Activated naive CD8-positive, alpha-beta T cell treated with anti-CD3 and anti-CD28 coated beads, Interleukin-2, amount 10 ng/mL, durations not matched to agents 7 days and 5 days (primary cell): ENCODE measurements at regions not wholly inside any gene's neighbourhood (a gene's known extent, or its start where the extent isn't known, plus 50 kb on each side); places are given as distances from the start of the nearest gene placed in this dataset.
"Not testable (repeated sequence)": the region's sequence is repeated elsewhere in the genome, so short reads cannot be mapped to it uniquely, and the experiment has no call there.

ENCODE experiments used
- ATAC-seq: fragments of 150-1000 bp; cut with Tn5 transposase; one replicate; pipeline ENCODE4 v1.10.0; 2021; ENCODE audit warnings: low read depth, moderate library complexity
- POLR2A ChIA-PET: fragments of 350-600 bp; sonication (Branson Sonifier 250); formaldehyde crosslinking; loops from one replicate; lab custom pipeline; 2021; ENCODE audit warnings: antibody characterized with exemption; lab: Charles Lee
- DNase-seq: peaks from one replicate; pipeline ENCODE4 v3.0.0; 2021
- H3K27ac Mint-ChIP-seq: one replicate; pipeline ENCODE4 v1.8.0; 2022; ENCODE audit warnings: mild to moderate bottlenecking, mixed read lengths
- H3K27me3 Mint-ChIP-seq: one replicate; pipeline ENCODE4 v1.8.0; 2022; ENCODE audit warnings: mild to moderate bottlenecking, moderate library complexity, mixed read lengths
- H3K36me3 Mint-ChIP-seq: one replicate; pipeline ENCODE4 v1.8.0; 2021; ENCODE audit warnings: mild to moderate bottlenecking, mixed read lengths
- H3K4me1 Mint-ChIP-seq: one replicate; pipeline ENCODE4 v1.8.0; 2021; ENCODE audit warnings: mixed read lengths
- H3K4me3 Mint-ChIP-seq: one replicate; pipeline ENCODE4 v1.8.0; 2022; ENCODE audit warnings: mild to moderate bottlenecking, moderate library complexity, mixed read lengths
- H3K9me3 Mint-ChIP-seq: one replicate; pipeline ENCODE4 v1.8.0; 2021; ENCODE audit warnings: mixed read lengths

DNA sequence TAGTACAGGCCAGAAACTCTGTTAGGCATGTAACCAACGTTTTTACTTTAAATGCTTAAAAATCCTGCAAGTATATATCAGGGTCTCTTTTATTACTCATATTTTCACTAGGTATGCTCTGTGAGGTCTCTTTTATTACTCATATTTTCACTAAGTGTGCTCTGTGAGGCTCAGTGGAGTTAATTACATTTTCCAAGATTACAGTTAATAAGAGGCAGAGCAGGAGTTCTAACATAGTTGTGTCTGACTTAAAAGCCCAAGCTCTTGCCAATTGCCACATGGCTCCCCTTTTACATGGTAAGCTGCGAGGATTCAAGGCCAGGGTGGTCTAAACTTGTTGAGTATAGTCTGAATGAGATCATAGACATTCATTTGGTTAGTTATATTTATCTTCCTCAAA lies 81.0 kb upstream of the ARMCX2 start:
- no peaks in the 10 kb centered on the region for H3K9me3 Mint-ChIP-seq
- no peaks in the 10 kb centered on the region for H3K4me1 Mint-ChIP-seq
- ATAC-seq (no peak), DNase-seq (no peak)
- no peak overlapping the region for H3K4me3 Mint-ChIP-seq
- H3K27ac Mint-ChIP-seq, result no peak overlapping the region
- H3K27me3 Mint-ChIP-seq, result peaks cover 7% of the 10 kb centered on the region
- POLR2A ChIA-PET, result no interaction called here
- H3K36me3 Mint-ChIP-seq, result no peaks in the 10 kb centered on the region

DNA sequence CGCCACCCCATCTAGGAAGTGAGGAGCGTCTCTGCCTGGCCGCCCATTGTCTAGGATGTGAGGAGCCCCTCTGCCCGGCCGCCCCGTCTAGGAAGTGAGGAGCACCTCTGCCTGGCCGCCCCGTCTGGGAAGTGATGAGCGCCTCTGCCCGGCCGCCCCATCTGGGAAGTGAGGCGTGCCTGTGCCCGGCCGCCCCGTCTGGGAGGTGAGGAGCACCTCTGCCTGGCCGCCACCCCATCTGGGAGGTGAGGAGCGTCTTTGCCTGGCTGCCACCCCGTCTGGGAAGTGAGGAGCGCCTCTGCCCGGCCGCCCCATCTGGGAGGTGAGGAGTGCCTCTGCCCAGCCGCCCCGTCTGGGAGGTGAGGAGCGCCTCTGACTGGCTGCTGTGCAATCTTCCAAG lies 79.2 kb upstream of the ARMCX2 start:
- H3K4me3 Mint-ChIP-seq, H3K27me3 Mint-ChIP-seq, H3K27ac Mint-ChIP-seq, H3K9me3 Mint-ChIP-seq, H3K36me3 Mint-ChIP-seq, POLR2A ChIA-PET, DNase-seq, ATAC-seq, H3K4me1 Mint-ChIP-seq: not testable (repeated sequence)

DNA sequence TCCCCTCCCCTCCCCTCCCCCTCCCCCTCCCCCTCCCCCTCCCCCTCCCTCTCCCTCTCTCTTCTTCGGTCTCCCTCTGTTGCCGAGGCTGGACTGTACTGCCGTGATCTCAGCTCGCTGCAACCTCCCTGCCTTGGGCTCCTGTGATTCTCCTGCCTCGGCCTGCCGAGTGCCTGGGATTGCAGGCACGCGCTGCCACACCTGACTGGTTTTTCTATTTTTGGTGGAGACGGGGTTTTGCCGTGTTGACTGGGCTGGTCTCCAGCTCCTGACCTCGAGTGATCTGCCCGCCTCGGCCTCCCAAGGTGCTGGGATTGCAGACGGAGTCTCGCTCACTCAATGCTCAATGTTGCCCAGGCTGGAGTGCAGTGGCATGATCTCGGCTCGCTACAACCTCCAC lies 78.8 kb upstream of the ARMCX2 start:
- H3K4me1 Mint-ChIP-seq, DNase-seq, H3K4me3 Mint-ChIP-seq, H3K36me3 Mint-ChIP-seq, POLR2A ChIA-PET, H3K27ac Mint-ChIP-seq, H3K27me3 Mint-ChIP-seq, H3K9me3 Mint-ChIP-seq, ATAC-seq: not testable (repeated sequence)

DNA sequence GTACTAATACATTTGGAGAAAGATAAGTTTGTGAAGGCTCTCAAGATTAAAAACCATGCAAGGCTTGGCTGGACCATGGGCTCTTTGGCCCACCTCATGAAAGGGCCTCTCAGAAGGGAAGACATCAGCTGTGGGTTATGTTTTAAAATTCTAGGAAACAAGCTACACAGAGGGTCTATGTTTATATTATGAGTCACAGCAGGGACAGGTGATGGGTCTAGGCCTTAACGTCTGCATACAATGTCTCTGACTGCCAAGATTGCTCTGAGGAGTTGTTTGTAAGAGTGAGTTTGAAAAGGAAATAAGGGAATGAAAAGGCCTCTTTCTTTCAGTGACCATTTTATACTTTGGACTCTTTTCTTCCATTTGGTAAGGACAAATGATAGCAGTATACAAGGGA lies 77.0 kb upstream of the ARMCX2 start:
- no peak for ATAC-seq
- H3K27me3 Mint-ChIP-seq, result peaks cover 4% of the 10 kb centered on the region
- DNase-seq, result no peak
- POLR2A ChIA-PET, result no interaction called here
- no peak overlapping the region for H3K27ac Mint-ChIP-seq
- H3K9me3 Mint-ChIP-seq, result no peaks in the 10 kb centered on the region
- H3K36me3 Mint-ChIP-seq, result no peaks in the 10 kb centered on the region
- H3K4me1 Mint-ChIP-seq, result no peaks in the 10 kb centered on the region
- no peak overlapping the region for H3K4me3 Mint-ChIP-seq

DNA sequence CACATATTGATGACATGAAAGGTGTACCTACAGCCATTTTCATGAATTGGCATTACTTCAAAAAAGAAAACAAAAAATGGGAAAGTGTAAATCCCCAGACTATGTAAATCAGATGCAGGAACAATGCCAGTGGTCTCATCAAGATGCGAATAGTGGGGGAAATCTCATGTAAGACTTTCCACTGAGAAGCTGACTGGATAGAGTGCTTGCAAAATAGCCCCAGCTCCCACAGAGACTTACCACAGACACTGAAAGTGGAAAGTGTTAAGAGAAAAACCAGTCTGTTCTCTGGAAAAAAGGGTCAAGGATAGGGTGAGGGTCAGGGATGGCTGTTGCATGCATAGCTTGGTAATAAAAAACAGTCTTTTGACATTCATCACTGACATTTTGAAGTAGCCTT lies 73.2 kb upstream of the ARMCX2 start:
- Mint-ChIP-seq H3K27ac (no peak overlapping the region), H3K27me3 (peaks cover 4% of the 10 kb centered on the region), H3K36me3 (no peaks in the 10 kb centered on the region), H3K9me3 (no peaks in the 10 kb centered on the region), H3K4me1 (no peaks in the 10 kb centered on the region), H3K4me3 (no peak overlapping the region)
- ATAC-seq, result no peak
- DNase-seq, result no peak
- POLR2A ChIA-PET, result no interaction called here

DNA sequence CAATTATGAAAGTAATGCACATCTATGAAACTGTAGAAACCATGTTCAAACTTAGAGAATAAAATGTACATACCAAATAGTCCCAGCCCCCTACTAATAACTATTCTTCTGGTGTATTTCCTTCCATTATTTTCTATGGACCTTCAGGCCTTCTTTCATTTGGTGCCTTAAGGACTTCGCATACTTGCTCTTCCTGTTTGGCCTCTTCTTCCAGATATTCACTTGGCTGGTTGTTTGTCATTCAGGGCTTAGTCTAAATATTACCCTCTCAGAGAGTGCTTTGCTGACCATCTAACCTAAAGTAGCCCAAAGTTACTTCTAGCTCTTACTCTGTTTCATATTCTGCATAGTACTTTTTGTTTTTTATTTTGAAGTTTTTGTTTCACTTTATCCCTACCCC lies 70.3 kb upstream of the ARMCX2 start:
- no peaks in the 10 kb centered on the region for H3K9me3 Mint-ChIP-seq
- H3K27me3 Mint-ChIP-seq, result peaks cover 9% of the 10 kb centered on the region
- DNase-seq (no peak), ATAC-seq (no peak)
- H3K4me3 Mint-ChIP-seq, result no peak overlapping the region
- POLR2A ChIA-PET, result no interaction called here
- H3K4me1 Mint-ChIP-seq, result no peaks in the 10 kb centered on the region
- H3K36me3 Mint-ChIP-seq, result no peaks in the 10 kb centered on the region
- no peak overlapping the region for H3K27ac Mint-ChIP-seq
